Endothelial cell of umbilical vein (primary cell): ENCODE measurements at regions not wholly inside any gene's neighbourhood (a gene's known extent, or its start where the extent isn't known, plus 50 kb on each side); places are given as distances from the start of the nearest gene placed in this dataset.
"Not testable (repeated sequence)": the region's sequence is repeated elsewhere in the genome, so short reads cannot be mapped to it uniquely, and the experiment has no call there.

Source experiments
- BruUV-seq: library from RNA; stranded (reverse); fragments of 400-500 nt; replicated peaks from 2 replicates; lab custom pipeline; 2021; lab: Mats Ljungman, UMichigan
- CTCF ChIA-PET: fragments of 300-600, 350-600 bp; sonication (Branson Sonifier 250); formaldehyde crosslinking; loops from one replicate; lab custom pipeline; 2021; ENCODE audit warnings: antibody characterized with exemption, inconsistent platforms; lab: Charles Lee
- POLR2A ChIA-PET: fragments of 300-600, 350-600 bp; sonication (Branson Sonifier 250); formaldehyde crosslinking; loops from one replicate; lab custom pipeline; 2021; ENCODE audit warnings: antibody characterized with exemption, inconsistent platforms; lab: Charles Lee
- DNase-seq: peaks from one replicate; pipeline ENCODE4 v3.0.0-alpha.2; 2011; ENCODE audit warnings: low read depth, low spot score
- FAIRE-seq: peaks from 2 replicates; lab custom pipeline; 2011; peaks lifted over from hg19 to GRCh38; lab: Jason Lieb, UNC
- H2AFZ ChIP-seq: 2 replicates; pipeline ENCODE4 v1.6.0; 2012; ENCODE audit warnings: low read depth, low read length, control low read depth, inconsistent platforms
- H3K27ac ChIP-seq: 2 replicates; pipeline ENCODE4 v1.5.1; 2011; ENCODE audit warnings: low read depth, mild to moderate bottlenecking, control low read depth, low read length, moderate library complexity; ENCODE audit not compliant: insufficient read depth
- H3K27me3 ChIP-seq, 2 experiments: 2 replicates each; pipeline versions ENCODE4 v1.6.0 to v1.6.1; 2011; ENCODE audit warnings: low read length in 2 of 2, mixed read lengths in 1 of 2; ENCODE audit not compliant: control insufficient read depth in 2 of 2, insufficient read depth in 2 of 2
- H3K36me3 ChIP-seq, 2 experiments: 2 replicates in 1 of 2; 3 replicates in 1 of 2; pipeline ENCODE4 v1.5.1; 2011; ENCODE audit warnings: low read length in 2 of 2, mild to moderate bottlenecking in 1 of 2, moderate library complexity in 1 of 2; ENCODE audit not compliant: control insufficient read depth in 2 of 2, insufficient read depth in 2 of 2; ENCODE audit errors: extremely low read depth in 1 of 2
- H3K4me1 ChIP-seq: 3 replicates; pipeline ENCODE4 v1.5.1; 2011; ENCODE audit warnings: mild to moderate bottlenecking, low read length; ENCODE audit not compliant: control insufficient read depth, insufficient read depth; ENCODE audit errors: extremely low read depth
- H3K4me2 ChIP-seq: 2 replicates; pipeline ENCODE4 v1.6.1; 2011; ENCODE audit warnings: low read length, control low read depth, mixed read lengths; ENCODE audit not compliant: insufficient read depth
- H3K4me3 ChIP-seq, 3 experiments: fragments of 200-600 bp in 1 of 3; sonication (generic), shearing (Covaris generic) in 1 of 3; replicated peaks in 1 of 3; 2 replicates each; pipeline ENCODE4 v1.5.1; 2011 to 2016; ENCODE audit warnings: control low read depth in 3 of 3, low read length in 3 of 3, mild to moderate bottlenecking in 2 of 3, inconsistent platforms in 1 of 3, low read depth in 1 of 3, moderate library complexity in 1 of 3; ENCODE audit not compliant: insufficient read depth in 1 of 3
- H3K79me2 ChIP-seq: 2 replicates; pipeline ENCODE4 v1.6.0; 2012; ENCODE audit warnings: low read length, inconsistent platforms; ENCODE audit not compliant: control insufficient read depth, insufficient read depth
- H3K9ac ChIP-seq: replicated peaks from 2 replicates; pipeline ENCODE3; 2011; ENCODE audit warnings: low read length, control low read depth; ENCODE audit not compliant: insufficient read depth; ENCODE audit errors: extremely low read depth
- H3K9me1 ChIP-seq: replicated peaks from 3 replicates; pipeline ENCODE4 v1.6.0; 2011; ENCODE audit warnings: mild to moderate bottlenecking, low read length; ENCODE audit not compliant: control insufficient read depth, insufficient read depth; ENCODE audit errors: extremely low read depth
- H3K9me3 ChIP-seq: replicated peaks from 2 replicates; pipeline ENCODE4 v1.5.1; 2012; ENCODE audit warnings: low read length, inconsistent platforms; ENCODE audit not compliant: control insufficient read depth, insufficient read depth
- H4K20me1 ChIP-seq: replicated peaks from 2 replicates; pipeline ENCODE3; 2011; ENCODE audit warnings: mild to moderate bottlenecking, low read length; ENCODE audit not compliant: control insufficient read depth, insufficient read depth; ENCODE audit errors: extremely low read depth
- FOS ChIP-seq: IDR thresholded peaks from 2 replicates; pipeline ENCODE4 v1.6.1; 2011; ENCODE audit warnings: mild to moderate bottlenecking, low read length, moderate library complexity, borderline replicate concordance; ENCODE audit not compliant: insufficient read depth
- JUN ChIP-seq: IDR thresholded peaks from 2 replicates; pipeline ENCODE4 v1.6.1; 2011; ENCODE audit warnings: borderline replicate concordance, low read depth; ENCODE audit not compliant: insufficient read length, insufficient read depth
- dilution Hi-C: fragments of 300-500 bp; cut with MboI; formaldehyde crosslinking; loops from one replicate; pipeline ENCODE4 v1.15.0; 2019; ENCODE audit warnings: low sequenced_read_pairs; ENCODE audit not compliant: extremely low pct_ligation_motif_present
- intact Hi-C: fragments of 100-400 bp; cut with micrococcal nuclease; formaldehyde crosslinking; loops from one replicate; pipeline ENCODE4 v1.10.0; 2022
- TF ChIP-seq, protein P1 (sequence below): IDR thresholded peaks from 2 replicates; pipeline ENCODE4 v1.6.1; 2011; ENCODE audit not compliant: insufficient read depth, insufficient read length

DNA sequence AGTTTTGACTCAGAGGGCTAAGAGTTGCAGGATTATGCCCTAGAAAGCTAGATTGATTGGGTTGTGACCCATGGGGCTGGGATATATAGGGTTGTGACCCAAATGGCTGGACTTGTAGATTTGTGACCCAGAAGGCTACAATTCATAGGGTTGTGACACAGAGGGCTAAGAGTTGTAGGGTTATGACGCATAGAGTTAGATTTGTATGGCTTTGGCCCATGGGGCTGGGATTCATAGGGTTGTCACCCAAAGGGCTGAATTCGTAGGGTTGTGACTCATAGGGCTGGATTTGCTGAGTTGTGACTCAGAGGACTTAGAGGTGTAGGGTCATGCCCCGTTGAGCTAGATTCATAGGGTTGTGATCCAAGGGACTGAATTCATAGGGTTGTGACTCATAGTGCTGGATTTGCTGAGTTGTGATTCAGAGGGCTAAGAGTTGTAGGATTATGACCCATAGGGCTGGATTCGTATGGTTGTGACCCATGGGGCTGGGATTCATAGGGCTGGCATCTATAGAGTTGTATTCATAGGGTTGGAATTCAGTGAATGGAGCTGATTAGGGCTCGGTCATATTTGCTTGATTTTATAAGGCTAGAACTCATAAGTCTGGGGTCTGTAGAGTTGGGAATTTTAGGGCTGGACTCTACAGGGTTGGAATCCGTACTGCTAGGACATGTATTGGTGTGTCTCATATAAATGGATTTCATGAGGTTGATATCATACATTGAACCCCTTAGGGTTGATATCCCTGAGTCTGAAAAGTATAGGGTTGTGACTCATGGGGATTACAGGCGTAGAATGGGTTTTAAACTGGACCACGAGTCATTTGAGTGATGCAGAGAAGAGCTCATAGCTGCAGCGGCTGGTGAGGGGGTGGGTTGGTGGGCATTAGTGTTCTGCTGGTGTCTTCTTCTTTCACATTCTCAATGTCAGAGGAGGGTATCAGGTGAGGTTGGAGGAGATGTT is 125.7 kb downstream of the CRLF2 start:
- H3K27me3 ChIP-seq, result no peaks in the 10 kb centered on the region
- H2AFZ ChIP-seq, result no peak overlapping the region
- no peak for FAIRE-seq
- no peaks in the 10 kb centered on the region for H3K9me1 ChIP-seq
- DNase-seq, result no peak
- TF ChIP-seq JUN, result no peak
- no peak for TF ChIP-seq FOS
- TF ChIP-seq, protein P1, sequence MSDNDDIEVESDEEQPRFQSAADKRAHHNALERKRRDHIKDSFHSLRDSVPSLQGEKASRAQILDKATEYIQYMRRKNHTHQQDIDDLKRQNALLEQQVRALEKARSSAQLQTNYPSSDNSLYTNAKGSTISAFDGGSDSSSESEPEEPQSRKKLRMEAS, result no peak
- H3K4me2 ChIP-seq, result no peak overlapping the region
- no peaks in the 10 kb centered on the region for H3K79me2 ChIP-seq
- H3K4me1 ChIP-seq, result no peaks in the 10 kb centered on the region
- no TSS peak for BruUV-seq
- intact Hi-C loops (no loop called here), dilution Hi-C loops (no loop called here)
- H3K27ac ChIP-seq, result no peak overlapping the region
- peaks cover 4% of the 10 kb centered on the region for H3K9me3 ChIP-seq
- POLR2A ChIA-PET, result no interaction called here
- H3K9ac ChIP-seq, result no peak overlapping the region
- H3K4me3 ChIP-seq, result no peak overlapping the region
- H4K20me1 ChIP-seq, result no peaks in the 10 kb centered on the region
- no peaks in the 10 kb centered on the region for H3K36me3 ChIP-seq
- CTCF ChIA-PET, result no interaction called here

DNA sequence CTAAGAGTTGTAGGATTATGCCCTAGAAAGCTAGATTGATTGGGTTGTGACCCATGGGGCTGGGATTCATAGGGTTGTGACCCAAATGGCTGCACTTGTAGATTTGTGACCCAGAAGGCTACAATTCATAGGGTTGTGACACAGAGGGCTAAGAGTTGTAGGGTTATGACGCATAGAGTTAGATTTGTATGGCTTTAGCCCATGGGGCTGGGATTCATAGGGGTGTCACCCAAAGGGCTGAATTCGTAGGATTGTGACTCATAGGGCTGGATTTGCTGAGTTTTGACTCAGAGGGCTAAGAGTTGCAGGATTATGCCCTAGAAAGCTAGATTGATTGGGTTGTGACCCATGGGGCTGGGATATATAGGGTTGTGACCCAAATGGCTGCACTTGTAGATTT is 126.6 kb downstream of the CRLF2 start:
- H3K27me3 ChIP-seq, H3K36me3 ChIP-seq, FAIRE-seq, POLR2A ChIA-PET, H3K79me2 ChIP-seq, H3K4me1 ChIP-seq, H3K9me3 ChIP-seq, intact Hi-C loops, dilution Hi-C loops, H3K9me1 ChIP-seq, DNase-seq, H4K20me1 ChIP-seq, CTCF ChIA-PET, BruUV-seq, H3K27ac ChIP-seq, H2AFZ ChIP-seq, H3K4me3 ChIP-seq, H3K9ac ChIP-seq, H3K4me2 ChIP-seq: not testable (repeated sequence)
